ENCODE measurements at regions not wholly inside any gene's neighbourhood (a gene's known extent, or its start where the extent isn't known, plus 50 kb on each side); places are given as distances from the start of the nearest gene placed in this dataset.

GRCh38 chr12:13288937-13289652 lies 92.6 kb downstream of the EMP1 start:
- DNase-seq (ENCODE audit: low spot score): no peak
- Histone ChIP-seq H3K27me3 (ENCODE audit: control insufficient read depth in 4 of 4, insufficient read depth in 4 of 4, low read length in 3 of 4) (no peaks in the 10 kb centered on the region), H3K4me1 (ENCODE audit: control insufficient read depth in 4 of 4, insufficient read depth in 4 of 4, low read length in 3 of 4) (no peaks in the 10 kb centered on the region), H3K27ac (ENCODE audit: low read depth in 1 of 2, low read length in 2 of 2) (no peak overlapping the region), H3K9ac (ENCODE audit: low read depth in 1 of 2, low read length in 2 of 2) (no peak overlapping the region), H3K36me3 (ENCODE audit: control insufficient read depth in 4 of 4, insufficient read depth in 3 of 4, low read depth in 1 of 4, low read length in 3 of 4) (no peaks in the 10 kb centered on the region), H3K9me3 (ENCODE audit: control insufficient read depth in 4 of 4, low read length in 3 of 4) (no peaks in the 10 kb centered on the region), H3K4me3 (ENCODE audit: low read depth in 1 of 3, low read length in 3 of 3) (no peak overlapping the region)
- TF ChIP-seq YY1 (IDR thresholded peaks at IDR 0.05): no peak
- WGBS: 68% methylated on average over 11 of the region's 11 CpGs

GRCh38 chr12:13288501-13288900 lies 92.0 kb downstream of the EMP1 start:
- no peaks in the 10 kb centered on the region for H3K9me3 ChIP-seq (ENCODE audit: control insufficient read depth in 4 of 4, low read length in 3 of 4)
- H3K27me3 ChIP-seq (ENCODE audit: control insufficient read depth in 4 of 4, insufficient read depth in 4 of 4, low read length in 3 of 4): no peaks in the 10 kb centered on the region
- H3K27ac ChIP-seq (ENCODE audit: low read depth in 1 of 2, low read length in 2 of 2): no peak overlapping the region
- no peaks in the 10 kb centered on the region for H3K36me3 ChIP-seq (ENCODE audit: control insufficient read depth in 4 of 4, insufficient read depth in 3 of 4, low read depth in 1 of 4, low read length in 3 of 4)
- H3K4me3 ChIP-seq (ENCODE audit: low read depth in 1 of 3, low read length in 3 of 3): no peak overlapping the region
- 61% methylated on average over 1 of the region's 1 CpG for WGBS
- no peaks in the 10 kb centered on the region for H3K4me1 ChIP-seq (ENCODE audit: control insufficient read depth in 4 of 4, insufficient read depth in 4 of 4, low read length in 3 of 4)
- no peak for DNase-seq (ENCODE audit: low spot score)
- H3K9ac ChIP-seq (ENCODE audit: low read depth in 1 of 2, low read length in 2 of 2): no peak overlapping the region
- TF ChIP-seq HNF4A (conservative IDR thresholded peaks at IDR 0.05) (no peak), RAD21 (IDR thresholded peaks at IDR 0.05) (no peak), RXRA (IDR thresholded peaks at IDR 0.05) (no peak), HNF4G (IDR thresholded peaks at IDR 0.05) (no peak), REST (IDR thresholded peaks at IDR 0.05) (no peak), JUND (IDR thresholded peaks at IDR 0.05) (no peak)

GRCh38 chr12:13283867-13284266 lies 87.3 kb downstream of the EMP1 start:
- no peak for DNase-seq (ENCODE audit: low spot score)
- no peaks in the 10 kb centered on the region for H3K9me3 ChIP-seq (ENCODE audit: control insufficient read depth in 4 of 4, low read length in 3 of 4)
- H3K4me1 ChIP-seq (ENCODE audit: control insufficient read depth in 4 of 4, insufficient read depth in 4 of 4, low read length in 3 of 4): no peaks in the 10 kb centered on the region
- no peaks in the 10 kb centered on the region for H3K27me3 ChIP-seq (ENCODE audit: control insufficient read depth in 4 of 4, insufficient read depth in 4 of 4, low read length in 3 of 4)
- no peaks in the 10 kb centered on the region for H3K36me3 ChIP-seq (ENCODE audit: control insufficient read depth in 4 of 4, insufficient read depth in 3 of 4, low read depth in 1 of 4, low read length in 3 of 4)
- H3K9ac ChIP-seq (ENCODE audit: low read depth in 1 of 2, low read length in 2 of 2): no peak overlapping the region
- H3K4me3 ChIP-seq (ENCODE audit: low read depth in 1 of 3, low read length in 3 of 3): no peak overlapping the region
- H3K27ac ChIP-seq (ENCODE audit: low read depth in 1 of 2, low read length in 2 of 2): no peak overlapping the region
- TF ChIP-seq RAD21 (IDR thresholded peaks at IDR 0.05): no peak
- no peak for TF ChIP-seq REST (IDR thresholded peaks at IDR 0.05)
- TF ChIP-seq GABPA (IDR thresholded peaks at IDR 0.05 in 1 of 2, conservative IDR thresholded peaks at IDR 0.05 in 1 of 2): no peak
- TF ChIP-seq SP1 (IDR thresholded peaks at IDR 0.05): no peak
- no peak for TF ChIP-seq CTCF (IDR thresholded peaks at IDR 0.05; ENCODE audit: low read depth, low read length, missing input control)
- no peak for TF ChIP-seq MAX (IDR thresholded peaks at IDR 0.05)
- TF ChIP-seq FOXA2 (IDR thresholded peaks at IDR 0.05): no peak
- TF ChIP-seq NR2F2 (IDR thresholded peaks at IDR 0.05): no peak
- TF ChIP-seq FOXA1 (IDR thresholded peaks at IDR 0.05): no peak
- no peak for TF ChIP-seq HNF4G (IDR thresholded peaks at IDR 0.05)
- TF ChIP-seq ZBTB33 (IDR thresholded peaks at IDR 0.05): no peak
- TF ChIP-seq JUND (IDR thresholded peaks at IDR 0.05): no peak
- TF ChIP-seq YY1 (IDR thresholded peaks at IDR 0.05): no peak
- TF ChIP-seq RXRA (IDR thresholded peaks at IDR 0.05): no peak
- TF ChIP-seq HNF4A (conservative IDR thresholded peaks at IDR 0.05): no peak
- TF ChIP-seq EGR1 (IDR thresholded peaks at IDR 0.05; ENCODE audit: low read depth in 2 of 2): no peak

Measured in liver (tissue), 8 donors.